RKO (cell line): ENCODE measurements at regions not wholly inside any gene's neighbourhood (a gene's known extent, or its start where the extent isn't known, plus 50 kb on each side); places are given as distances from the start of the nearest gene placed in this dataset.
"Not testable (repeated sequence)": the region's sequence is repeated elsewhere in the genome, so short reads cannot be mapped to it uniquely, and the experiment has no call there.

Experiments used
- DNase-seq: peaks from one replicate; pipeline ENCODE4 v3.0.0-alpha.2; 2016; ENCODE audit warnings: low spot score

DNA sequence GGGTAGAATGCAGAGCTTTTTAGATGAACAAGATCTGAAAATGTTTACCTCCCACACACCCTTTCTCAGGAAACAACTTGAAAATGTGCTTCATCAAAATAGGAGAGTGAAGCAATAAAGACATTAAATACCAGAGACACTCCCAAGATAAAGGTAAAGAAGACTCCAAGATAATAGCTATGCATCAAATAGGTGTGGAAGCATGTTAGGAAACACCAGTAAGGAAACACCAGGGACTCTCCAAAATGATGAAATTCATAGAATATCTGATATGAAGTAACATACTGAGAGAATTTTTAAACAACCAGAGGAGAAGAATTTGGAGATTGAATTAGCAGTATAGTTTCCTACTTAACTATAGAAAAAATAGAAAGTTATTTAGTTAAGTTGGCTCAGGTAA is 57.0 kb downstream of the OR10A6 start:
- no peak for DNase-seq

DNA sequence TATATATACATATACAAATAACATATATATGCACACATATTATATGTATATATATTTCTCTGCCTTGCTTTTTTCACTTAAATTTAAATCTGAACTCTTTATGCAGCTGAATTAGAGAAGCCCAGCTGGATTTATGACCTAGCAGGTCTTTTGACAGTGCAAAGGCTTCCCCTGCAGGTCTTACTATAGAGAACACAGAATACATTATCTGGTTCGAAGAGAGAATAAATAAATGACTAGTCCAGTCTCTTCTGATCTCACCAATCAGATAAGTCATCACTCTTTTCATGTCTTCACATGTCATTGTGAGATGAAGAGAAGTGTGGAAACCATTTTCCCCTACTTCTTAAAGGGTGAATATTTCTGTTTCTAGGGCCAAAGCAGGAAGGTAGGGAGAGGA is 58.2 kb downstream of the OR10A6 start:
- DNase-seq = no peak

DNA sequence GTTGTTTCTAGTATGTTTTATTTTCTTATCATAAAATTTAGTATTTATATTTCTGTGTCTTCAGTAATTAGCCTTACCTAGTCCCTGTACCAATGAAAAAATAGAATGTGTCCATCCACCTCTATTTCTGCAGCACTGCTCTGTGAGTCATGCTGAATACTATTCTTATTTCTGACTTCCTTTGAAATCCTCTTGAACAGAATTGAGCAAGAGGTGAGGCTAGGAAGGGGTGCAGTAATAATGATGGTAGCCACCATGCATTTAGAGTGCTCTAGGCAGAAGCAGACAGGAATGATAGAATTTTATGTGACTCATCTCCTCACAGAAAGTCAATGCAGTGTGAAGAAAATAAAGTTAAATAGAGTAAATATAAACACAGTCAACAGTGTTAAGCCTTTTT is 60.0 kb downstream of the OR10A6 start:
- DNase-seq = no peak

DNA sequence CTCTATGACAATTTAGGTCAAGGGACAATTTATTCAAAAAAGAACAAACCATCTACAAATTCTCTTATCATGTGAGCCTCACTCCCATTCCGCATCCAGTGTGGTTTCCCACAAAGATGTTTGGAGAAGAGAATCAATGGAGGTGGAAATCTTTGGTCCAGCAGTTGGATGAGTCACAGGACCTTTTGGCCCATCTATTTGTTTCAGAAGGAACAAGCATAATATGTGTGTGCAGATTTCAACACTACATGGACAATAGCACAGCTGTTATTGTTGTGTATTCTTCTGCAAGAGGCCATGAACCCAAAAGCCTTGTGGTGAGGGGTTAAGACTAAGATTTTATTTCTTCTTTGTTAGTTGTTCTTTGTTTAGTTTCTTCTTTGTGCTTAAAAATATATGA is 61.6 kb downstream of the OR10A6 start:
- DNase-seq = no peak

DNA sequence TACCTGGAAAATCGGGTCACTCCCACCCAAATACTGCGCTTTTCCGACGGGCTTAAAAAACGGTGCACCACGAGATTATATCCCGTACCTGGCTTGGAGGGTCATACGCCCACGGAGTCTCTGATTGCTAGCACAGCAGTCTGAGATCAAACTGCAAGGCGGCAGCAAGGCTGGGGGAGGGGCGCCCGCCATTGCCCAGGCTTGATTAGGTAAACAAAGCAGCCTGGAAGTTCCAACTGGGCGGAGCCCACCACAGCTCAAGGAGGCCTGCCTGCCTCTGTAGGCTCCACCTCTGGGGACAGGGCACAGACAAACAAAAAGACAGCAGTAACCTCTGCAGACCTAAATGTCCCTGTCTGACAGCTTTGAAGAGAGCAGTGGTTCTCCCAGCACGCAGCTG is 64.5 kb upstream of the OR5P2 start:
- DNase-seq = not testable (repeated sequence)

DNA sequence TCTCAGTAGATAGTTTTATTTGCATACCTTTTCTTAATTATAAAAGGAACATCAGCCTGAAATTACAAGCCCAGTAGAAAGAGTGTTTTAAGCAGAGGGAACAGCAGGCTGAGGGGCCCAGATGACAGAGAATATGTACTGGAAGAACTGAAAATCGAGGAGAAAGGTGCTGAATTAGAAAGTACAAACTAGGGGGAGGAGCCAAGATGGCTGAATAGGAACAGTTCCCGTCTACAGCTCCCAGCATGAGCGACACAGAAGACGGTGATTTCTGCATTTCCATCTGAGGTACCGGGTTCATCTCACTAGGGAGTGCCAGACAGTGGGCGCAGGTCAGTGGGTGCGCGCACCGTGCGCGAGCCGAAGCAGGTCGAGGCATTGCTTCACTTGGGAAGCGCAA is 64.1 kb upstream of the OR5P2 start:
- DNase-seq = not testable (repeated sequence)

DNA sequence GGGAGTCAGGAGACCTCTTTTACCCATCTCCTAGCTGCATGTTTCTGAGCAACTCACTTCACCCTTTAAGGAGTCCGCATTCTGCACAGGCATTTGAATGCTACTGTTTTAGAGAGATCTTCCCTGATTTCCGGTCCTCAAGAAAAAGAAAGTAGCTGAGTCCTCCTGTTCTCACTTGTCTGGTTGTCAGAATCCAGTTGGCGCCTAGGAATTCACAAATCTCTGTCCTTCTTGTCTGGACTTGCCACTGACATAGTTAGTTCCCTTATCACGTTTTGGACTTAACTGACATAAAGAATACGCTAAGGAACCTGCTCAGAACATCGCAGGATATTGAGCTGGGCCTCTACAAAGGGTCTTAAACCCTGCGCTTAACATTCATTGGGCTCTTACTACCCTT is 61.3 kb upstream of the OR5P2 start:
- DNase-seq = no peak

DNA sequence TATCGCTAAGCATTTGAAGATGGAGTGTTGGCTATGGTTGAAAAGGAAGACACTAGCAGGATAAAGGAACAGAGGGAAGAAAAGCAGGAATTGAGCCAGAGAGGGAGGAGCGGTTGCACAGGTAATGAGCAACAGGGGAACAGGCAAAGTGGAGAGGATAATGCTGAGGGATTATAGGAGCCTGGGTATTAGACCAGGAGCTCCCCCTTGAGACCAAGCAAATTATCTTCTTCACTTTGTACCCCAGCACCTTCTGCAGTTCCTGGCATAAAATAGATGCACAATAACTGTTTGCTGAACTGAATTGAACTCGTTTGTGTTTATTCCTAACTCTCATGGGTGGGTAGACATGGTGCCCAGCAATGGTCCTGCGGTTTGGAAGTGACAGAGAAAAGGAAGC is 54.6 kb upstream of the OR5P2 start:
- peak; percentile 8 for DNase-seq

DNA sequence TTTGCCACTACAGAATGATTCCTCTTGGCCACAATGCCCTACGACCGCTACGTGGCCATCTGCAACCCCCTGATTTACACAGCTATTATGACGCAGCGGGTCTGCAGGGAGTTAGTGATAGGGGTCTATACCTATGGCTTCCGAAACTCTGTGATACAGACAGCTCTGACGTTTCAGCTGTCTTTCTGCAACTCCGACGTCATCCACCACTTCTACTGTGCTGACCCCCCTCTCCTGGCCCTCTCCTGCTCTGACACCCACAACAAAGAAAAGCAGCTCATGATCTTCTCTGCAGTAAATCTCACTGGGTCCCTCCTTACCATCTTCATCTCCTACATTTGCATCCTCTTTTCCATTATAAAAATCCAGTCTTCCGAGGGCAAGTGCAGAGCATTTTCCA is 52.3 kb upstream of the OR5P2 start:
- no peak for DNase-seq
